Progenitor cell of endocrine pancreas (in vitro differentiated cells): ENCODE measurements at regions not wholly inside any gene's neighbourhood (a gene's known extent, or its start where the extent isn't known, plus 50 kb on each side); places are given as distances from the start of the nearest gene placed in this dataset.
"Not testable (repeated sequence)": the region's sequence is repeated elsewhere in the genome, so short reads cannot be mapped to it uniquely, and the experiment has no call there.

Experiments
- DNase-seq: peaks from one replicate; pipeline ENCODE4 v3.0.0; 2021; ENCODE audit warnings: low spot score; ENCODE audit not compliant: unreplicated experiment
- H3K27ac Mint-ChIP-seq: 2 replicates; pipeline ENCODE4 v1.8.0; 2021; ENCODE audit warnings: mild to moderate bottlenecking, moderate library complexity, mixed read lengths
- H3K27me3 Mint-ChIP-seq: 2 replicates; pipeline ENCODE4 v1.8.0; 2021; ENCODE audit warnings: mixed read lengths
- H3K36me3 Mint-ChIP-seq: 2 replicates; pipeline ENCODE4 v1.8.0; 2022; ENCODE audit warnings: mixed read lengths; ENCODE audit not compliant: insufficient read depth
- H3K4me1 Mint-ChIP-seq: 2 replicates; pipeline ENCODE4 v1.8.0; 2021; ENCODE audit warnings: low read depth, mixed read lengths
- H3K4me3 Mint-ChIP-seq: 2 replicates; pipeline ENCODE4 v1.8.0; 2021; ENCODE audit warnings: low read depth, mild to moderate bottlenecking, moderate library complexity, mixed read lengths
- H3K9me3 Mint-ChIP-seq: 2 replicates; pipeline ENCODE4 v1.8.0; 2021; ENCODE audit warnings: low read depth, mixed read lengths
- TF ChIP-seq, protein P1 (sequence below): fragments of 200-600 bp; sonication (generic); IDR thresholded peaks from one replicate; pipeline ENCODE4 v1.5.0; 2021; ENCODE audit warnings: antibody characterized with exemption, mild to moderate bottlenecking; ENCODE audit not compliant: unreplicated experiment

GRCh38 chr5:98004463-98004862 lies 769.0 kb upstream of the RGMB start:
- H3K9me3 Mint-ChIP-seq = peaks cover 23% of the 10 kb centered on the region
- H3K27me3 Mint-ChIP-seq = no peaks in the 10 kb centered on the region
- H3K27ac Mint-ChIP-seq = no peak overlapping the region

GRCh38 chr5:98016771-98017170 lies 756.7 kb upstream of the RGMB start:
- no peaks in the 10 kb centered on the region for H3K27me3 Mint-ChIP-seq
- H3K9me3 Mint-ChIP-seq = peaks cover 8% of the 10 kb centered on the region
- no peaks in the 10 kb centered on the region for H3K36me3 Mint-ChIP-seq
- H3K4me1 Mint-ChIP-seq = no peaks in the 10 kb centered on the region
- no peak for DNase-seq
- no peak overlapping the region for H3K27ac Mint-ChIP-seq
- no peak overlapping the region for H3K4me3 Mint-ChIP-seq
- TF ChIP-seq, protein P1, sequence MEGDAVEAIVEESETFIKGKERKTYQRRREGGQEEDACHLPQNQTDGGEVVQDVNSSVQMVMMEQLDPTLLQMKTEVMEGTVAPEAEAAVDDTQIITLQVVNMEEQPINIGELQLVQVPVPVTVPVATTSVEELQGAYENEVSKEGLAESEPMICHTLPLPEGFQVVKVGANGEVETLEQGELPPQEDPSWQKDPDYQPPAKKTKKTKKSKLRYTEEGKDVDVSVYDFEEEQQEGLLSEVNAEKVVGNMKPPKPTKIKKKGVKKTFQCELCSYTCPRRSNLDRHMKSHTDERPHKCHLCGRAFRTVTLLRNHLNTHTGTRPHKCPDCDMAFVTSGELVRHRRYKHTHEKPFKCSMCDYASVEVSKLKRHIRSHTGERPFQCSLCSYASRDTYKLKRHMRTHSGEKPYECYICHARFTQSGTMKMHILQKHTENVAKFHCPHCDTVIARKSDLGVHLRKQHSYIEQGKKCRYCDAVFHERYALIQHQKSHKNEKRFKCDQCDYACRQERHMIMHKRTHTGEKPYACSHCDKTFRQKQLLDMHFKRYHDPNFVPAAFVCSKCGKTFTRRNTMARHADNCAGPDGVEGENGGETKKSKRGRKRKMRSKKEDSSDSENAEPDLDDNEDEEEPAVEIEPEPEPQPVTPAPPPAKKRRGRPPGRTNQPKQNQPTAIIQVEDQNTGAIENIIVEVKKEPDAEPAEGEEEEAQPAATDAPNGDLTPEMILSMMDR = no peak

More at GRCh38 chr5:98004463-98004862, 769.0 kb upstream of the RGMB start:
- Mint-ChIP-seq H3K4me3 (no peak overlapping the region), H3K4me1 (no peaks in the 10 kb centered on the region), H3K36me3 (no peaks in the 10 kb centered on the region)
- TF ChIP-seq, protein P1 = no peak
- no peak for DNase-seq

- H3K4me3 Mint-ChIP-seq, H3K4me1 Mint-ChIP-seq, H3K36me3 Mint-ChIP-seq, H3K27ac Mint-ChIP-seq, H3K9me3 Mint-ChIP-seq, DNase-seq, H3K27me3 Mint-ChIP-seq: not testable (repeated sequence)
These were observed 743.2 kb upstream of the RGMB start for GRCh38 chr5:98030273-98030672.

GRCh38 chr5:98031036-98031435 lies 742.4 kb upstream of the RGMB start:
- H3K36me3 Mint-ChIP-seq, H3K27me3 Mint-ChIP-seq, DNase-seq, H3K9me3 Mint-ChIP-seq, H3K27ac Mint-ChIP-seq, H3K4me3 Mint-ChIP-seq, H3K4me1 Mint-ChIP-seq: not testable (repeated sequence)

DNA sequence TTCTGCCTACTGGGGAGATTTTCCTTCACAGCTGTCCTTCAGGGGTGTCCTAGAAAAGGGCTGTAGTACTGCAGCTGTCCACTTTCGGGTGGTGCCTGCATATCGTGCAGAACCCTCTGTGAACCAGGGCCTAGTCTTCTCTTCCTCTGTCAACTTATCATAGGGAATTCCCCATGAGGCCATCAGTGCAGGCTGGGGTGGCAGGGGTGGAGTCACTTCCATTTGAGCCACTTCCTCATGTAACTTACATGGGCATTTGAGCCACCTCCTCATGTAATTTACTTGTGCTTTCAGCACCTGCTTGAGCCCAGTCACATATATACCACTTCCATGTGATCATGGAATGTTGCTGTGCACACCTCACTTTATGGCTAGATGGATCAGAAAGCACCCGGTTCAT lies 742.0 kb upstream of the RGMB start:
- no peaks in the 10 kb centered on the region for H3K27me3 Mint-ChIP-seq
- DNase-seq = no peak
- H3K4me3 Mint-ChIP-seq = no peak overlapping the region
- H3K27ac Mint-ChIP-seq = no peak overlapping the region
- H3K36me3 Mint-ChIP-seq = no peaks in the 10 kb centered on the region
- H3K4me1 Mint-ChIP-seq = no peaks in the 10 kb centered on the region
- TF ChIP-seq, protein P1 = no peak
- peaks cover 3% of the 10 kb centered on the region for H3K9me3 Mint-ChIP-seq

- Mint-ChIP-seq H3K27ac (no peak overlapping the region), H3K4me3 (no peak overlapping the region), H3K9me3 (peaks cover 3% of the 10 kb centered on the region), H3K27me3 (no peaks in the 10 kb centered on the region), H3K4me1 (no peaks in the 10 kb centered on the region), H3K36me3 (no peaks in the 10 kb centered on the region)
- TF ChIP-seq, protein P1 = no peak
- DNase-seq = no peak
These were observed 741.5 kb upstream of the RGMB start for GRCh38 chr5:98031926-98032325.

- no peak overlapping the region for H3K27ac Mint-ChIP-seq
- TF ChIP-seq, protein P1 = no peak
- no peaks in the 10 kb centered on the region for H3K36me3 Mint-ChIP-seq
- no peak for DNase-seq
- H3K27me3 Mint-ChIP-seq = no peaks in the 10 kb centered on the region
- no peak overlapping the region for H3K4me3 Mint-ChIP-seq
- no peaks in the 10 kb centered on the region for H3K9me3 Mint-ChIP-seq
- no peaks in the 10 kb centered on the region for H3K4me1 Mint-ChIP-seq
These were observed 731.8 kb upstream of the RGMB start for GRCh38 chr5:98041661-98042060.
